ENCODE measurements at regions not wholly inside any gene's neighbourhood (a gene's known extent, or its start where the extent isn't known, plus 50 kb on each side); places are given as distances from the start of the nearest gene placed in this dataset.

GRCh38 chr2:220154304-220154703 is 526.9 kb downstream of the SLC4A3 start:
- no peak for DNase-seq

GRCh38 chr2:220157312-220157711 is 529.9 kb downstream of the SLC4A3 start:
- DNase-seq, result no peak

GRCh38 chr2:220159738-220160137 is 532.3 kb downstream of the SLC4A3 start:
- DNase-seq, result no peak

GRCh38 chr2:220162320-220162719 is 534.9 kb downstream of the SLC4A3 start:
- no peak for DNase-seq

- DNase-seq, result no peak
These were observed 536.1 kb downstream of the SLC4A3 start for GRCh38 chr2:220163486-220163885.

GRCh38 chr2:220165401-220165800 is 538.0 kb downstream of the SLC4A3 start:
- DNase-seq, result no peak

GRCh38 chr2:220166616-220167015 is 539.2 kb downstream of the SLC4A3 start:
- no peak for DNase-seq

GRCh38 chr2:220167956-220168355 is 540.5 kb downstream of the SLC4A3 start:
- no peak for DNase-seq

- no peak for DNase-seq
These were observed 541.6 kb downstream of the SLC4A3 start for GRCh38 chr2:220168891-220169546.

- no peak for DNase-seq
These were observed 547.4 kb downstream of the SLC4A3 start for GRCh38 chr2:220174826-220175225.

GRCh38 chr2:220175967-220176366 is 548.5 kb downstream of the SLC4A3 start:
- DNase-seq, result no peak

GRCh38 chr2:220178991-220179695 is 551.7 kb downstream of the SLC4A3 start:
- DNase-seq, result no peak

GRCh38 chr2:220181165-220181564 is 553.7 kb downstream of the SLC4A3 start:
- no peak for DNase-seq

- no peak for DNase-seq
These were observed 555.4 kb downstream of the SLC4A3 start for GRCh38 chr2:220182790-220183189.

- DNase-seq, result no peak
These were observed 558.4 kb downstream of the SLC4A3 start for GRCh38 chr2:220185766-220186305.

GRCh38 chr2:220188031-220188430 is 560.6 kb downstream of the SLC4A3 start:
- DNase-seq, result no peak

GRCh38 chr2:220191031-220191430 is 563.6 kb downstream of the SLC4A3 start:
- no peak for DNase-seq

- DNase-seq, result no peak
These were observed 564.3 kb downstream of the SLC4A3 start for GRCh38 chr2:220191737-220192136.

- no peak for DNase-seq
These were observed 565.7 kb downstream of the SLC4A3 start for GRCh38 chr2:220192994-220193753.

- no peak for DNase-seq
These were observed 567.5 kb downstream of the SLC4A3 start for GRCh38 chr2:220194630-220195584.

- DNase-seq, result no peak
These were observed 571.5 kb downstream of the SLC4A3 start for GRCh38 chr2:220198896-220199295.
